ENCODE measurements at regions not wholly inside any gene's neighbourhood (a gene's known extent, or its start where the extent isn't known, plus 50 kb on each side); places are given as distances from the start of the nearest gene placed in this dataset.

- H3K27ac ChIP-seq: no peak overlapping the region
- intact Hi-C loops (cut with DNase I): loop anchor here in 3 of 10 donors (10.0 kb wide), 3 partner anchors 68 to 322 kb away; no protein-coding TSS in a partner anchor
- H3K4me3 ChIP-seq: no peak overlapping the region
- 86 to 88% (median 87%) methylated on average over 10 of the region's 10 CpGs for WGBS, 4 donors
- no peak for DNase-seq
- H3K36me3 ChIP-seq: no peaks in the 10 kb centered on the region
- no peak for TF ChIP-seq POLR2A (IDR thresholded peaks at IDR 0.05)
- TF ChIP-seq, protein P1, sequence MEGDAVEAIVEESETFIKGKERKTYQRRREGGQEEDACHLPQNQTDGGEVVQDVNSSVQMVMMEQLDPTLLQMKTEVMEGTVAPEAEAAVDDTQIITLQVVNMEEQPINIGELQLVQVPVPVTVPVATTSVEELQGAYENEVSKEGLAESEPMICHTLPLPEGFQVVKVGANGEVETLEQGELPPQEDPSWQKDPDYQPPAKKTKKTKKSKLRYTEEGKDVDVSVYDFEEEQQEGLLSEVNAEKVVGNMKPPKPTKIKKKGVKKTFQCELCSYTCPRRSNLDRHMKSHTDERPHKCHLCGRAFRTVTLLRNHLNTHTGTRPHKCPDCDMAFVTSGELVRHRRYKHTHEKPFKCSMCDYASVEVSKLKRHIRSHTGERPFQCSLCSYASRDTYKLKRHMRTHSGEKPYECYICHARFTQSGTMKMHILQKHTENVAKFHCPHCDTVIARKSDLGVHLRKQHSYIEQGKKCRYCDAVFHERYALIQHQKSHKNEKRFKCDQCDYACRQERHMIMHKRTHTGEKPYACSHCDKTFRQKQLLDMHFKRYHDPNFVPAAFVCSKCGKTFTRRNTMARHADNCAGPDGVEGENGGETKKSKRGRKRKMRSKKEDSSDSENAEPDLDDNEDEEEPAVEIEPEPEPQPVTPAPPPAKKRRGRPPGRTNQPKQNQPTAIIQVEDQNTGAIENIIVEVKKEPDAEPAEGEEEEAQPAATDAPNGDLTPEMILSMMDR (IDR thresholded peaks at IDR 0.05): no peak
- peaks cover 0 to 13% (median 0%) of the 10 kb centered on the region in 12 donors for H3K4me1 ChIP-seq
- H3K9me3 ChIP-seq: no peaks in the 10 kb centered on the region
- peaks cover 0 to 25% (median 13%) of the 10 kb centered on the region in 9 donors for H3K27me3 ChIP-seq
- ATAC-seq: no peak
Measured at GRCh38 chr16:73886426-73886825, 410.2 kb upstream of the PSMD7 start.

- TF ChIP-seq, protein P1 (IDR thresholded peaks at IDR 0.05): no peak
- no peak for TF ChIP-seq POLR2A (IDR thresholded peaks at IDR 0.05)
- no peaks in the 10 kb centered on the region for H3K36me3 ChIP-seq
- H3K27me3 ChIP-seq: peaks cover 0 to 17% (median 9%) of the 10 kb centered on the region in 9 donors
- 89 to 93% (median 90%) methylated on average over 4 of the region's 4 CpGs for WGBS, 4 donors
- H3K4me1 ChIP-seq: peaks cover 0 to 7% (median 0%) of the 10 kb centered on the region in 12 donors
- ATAC-seq (no peak), DNase-seq (no peak)
- H3K4me3 ChIP-seq: no peak overlapping the region
- no peaks in the 10 kb centered on the region for H3K9me3 ChIP-seq
- no peak overlapping the region for H3K27ac ChIP-seq
- intact Hi-C loops (cut with DNase I): loop anchor here in 3 of 10 donors (10.0 kb wide), 3 partner anchors 69 to 321 kb away; no protein-coding TSS in a partner anchor
Measured at GRCh38 chr16:73885319-73885718, 411.3 kb upstream of the PSMD7 start.

GRCh38 chr16:73883841-73884240, 412.8 kb upstream of the PSMD7 start:
- DNase-seq: no peak
- intact Hi-C loops (cut with DNase I): loop anchor here in 4 of 10 donors (5.0 to 10.0 kb wide), 4 partner anchors 71 to 319 kb away; no protein-coding TSS in a partner anchor
- no peak for ATAC-seq
- WGBS, 4 donors: 91 to 94% (median 92%) methylated on average over 3 of the region's 3 CpGs
- H3K4me1 ChIP-seq: no peaks in the 10 kb centered on the region
- no peak overlapping the region for H3K27ac ChIP-seq
- TF ChIP-seq, protein P1 (IDR thresholded peaks at IDR 0.05): no peak
- no peak for TF ChIP-seq POLR2A (IDR thresholded peaks at IDR 0.05)
- H3K27me3 ChIP-seq: peaks cover 0 to 12% (median 6%) of the 10 kb centered on the region in 9 donors
- H3K36me3 ChIP-seq: no peaks in the 10 kb centered on the region
- no peaks in the 10 kb centered on the region for H3K9me3 ChIP-seq
- H3K4me3 ChIP-seq: no peak overlapping the region

DNA sequence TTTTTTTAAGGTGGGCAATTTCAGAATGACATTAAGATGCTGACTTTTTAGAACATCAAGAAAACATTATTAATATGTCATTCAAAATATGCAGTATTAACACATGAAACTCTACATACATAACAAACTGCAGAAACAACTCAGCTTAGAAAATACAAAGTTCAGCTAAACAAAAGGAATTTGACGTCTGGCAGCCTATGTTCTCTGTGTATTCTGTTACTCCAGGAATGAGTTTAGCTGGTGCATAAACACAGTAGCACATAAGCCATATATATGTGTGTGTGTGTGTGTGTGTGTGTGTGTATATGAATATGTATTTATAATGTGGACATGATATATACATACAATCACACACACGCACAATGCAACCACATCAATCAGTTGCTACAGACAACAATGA, 413.5 kb upstream of the PSMD7 start:
- Histone ChIP-seq H3K9me3 (no peaks in the 10 kb centered on the region), H3K4me1 (no peaks in the 10 kb centered on the region), H3K27ac (no peak overlapping the region), H3K4me3 (no peak overlapping the region), H3K36me3 (no peaks in the 10 kb centered on the region), H3K27me3 (peaks cover 0 to 11% (median 6%) of the 10 kb centered on the region in 9 donors)
- no peak for TF ChIP-seq POLR2A (IDR thresholded peaks at IDR 0.05)
- TF ChIP-seq, protein P1 (IDR thresholded peaks at IDR 0.05): no peak
- 82 to 90% (median 89%) methylated on average over 2 of the region's 2 CpGs for WGBS, 4 donors
- DNase-seq (no peak), ATAC-seq (no peak)
- intact Hi-C loops (cut with DNase I): loop anchor here in 4 of 10 donors (5.0 to 10.0 kb wide), 4 partner anchors 72 to 318 kb away; no protein-coding TSS in a partner anchor
